Suprapubic skin (tissue), 4 donors: ENCODE measurements at regions not wholly inside any gene's neighbourhood (a gene's known extent, or its start where the extent isn't known, plus 50 kb on each side); places are given as distances from the start of the nearest gene placed in this dataset.

ENCODE experiments used
- DNase-seq, 2 donors: peaks; one replicate each; pipeline ENCODE4 v3.0.0-alpha.2; 2019; ENCODE audit warnings: low spot score in 2 of 2
- H3K27ac ChIP-seq: fragments of 200-600 bp; sonication (generic); one replicate; pipeline ENCODE4 v1.5.1; 2019
- H3K27me3 ChIP-seq: fragments of 200-600 bp; sonication (generic); one replicate; pipeline ENCODE4 v1.5.1; 2019
- H3K36me3 ChIP-seq: fragments of 200-600 bp; sonication (generic); one replicate; pipeline ENCODE4 v1.5.1; 2019
- H3K4me1 ChIP-seq: fragments of 200-600 bp; sonication (generic); one replicate; pipeline ENCODE4 v1.5.1; 2019
- H3K4me3 ChIP-seq: fragments of 200-600 bp; sonication (generic); one replicate; pipeline ENCODE4 v1.5.1; 2019; ENCODE audit warnings: mild to moderate bottlenecking
- H3K9me3 ChIP-seq: fragments of 200-600 bp; sonication (generic); one replicate; pipeline ENCODE4 v1.5.1; 2019
- CTCF ChIP-seq, 2 donors: fragments of 200-600 bp in 1 of 2; fragments of 450-650 bp in 1 of 2; sonication (generic) in 1 of 2; IDR thresholded peaks; one replicate each; pipeline ENCODE4 v1.5.1; 2016 to 2019; ENCODE audit warnings: antibody characterized with exemption in 2 of 2, mild to moderate bottlenecking in 1 of 2, moderate library complexity in 1 of 2
- EP300 ChIP-seq: sonication (generic); formaldehyde crosslinking; IDR thresholded peaks from one replicate; pipeline ENCODE4 v1.6.1; 2017; ENCODE audit warnings: antibody characterized with exemption
- POLR2A ChIP-seq, 2 donors: fragments of 450-650 bp; IDR thresholded peaks; one replicate each; pipeline ENCODE4 v1.6.1; 2017; ENCODE audit warnings: antibody characterized with exemption in 2 of 2, mild to moderate bottlenecking in 2 of 2, moderate library complexity in 2 of 2
- POLR2AphosphoS5 ChIP-seq, 3 donors: sonication (generic); formaldehyde crosslinking; IDR thresholded peaks; one replicate each; pipeline ENCODE4 v1.6.1; 2017; ENCODE audit warnings: antibody characterized with exemption in 3 of 3
- WGBS: methylation state at CpG from one replicate; pipeline ENCODE4 v1.1.5; 2018; 5-methylcytosine and 5-hydroxymethylcytosine counted together

- Histone ChIP-seq H3K4me3 (no peak overlapping the region), H3K4me1 (no peaks in the 10 kb centered on the region), H3K9me3 (no peaks in the 10 kb centered on the region), H3K27ac (no peak overlapping the region), H3K27me3 (no peaks in the 10 kb centered on the region), H3K36me3 (no peaks in the 10 kb centered on the region)
- WGBS = 96% methylated on average over 1 of the region's 1 CpG
- no peak for TF ChIP-seq POLR2AphosphoS5 (IDR thresholded peaks at IDR 0.05)
- no peak for TF ChIP-seq CTCF (IDR thresholded peaks at IDR 0.05)
- no peak for TF ChIP-seq EP300
- TF ChIP-seq POLR2A (IDR thresholded peaks at IDR 0.05) = no peak
- no peak for DNase-seq
These were observed 61.8 kb upstream of the BCHE start for GRCh38 chr3:165899066-165899465.

- H3K4me1 ChIP-seq = no peaks in the 10 kb centered on the region
- H3K27me3 ChIP-seq = no peaks in the 10 kb centered on the region
- no peak for TF ChIP-seq EP300
- no peak for TF ChIP-seq CTCF (IDR thresholded peaks at IDR 0.05)
- no peak for TF ChIP-seq POLR2A (IDR thresholded peaks at IDR 0.05)
- TF ChIP-seq POLR2AphosphoS5 (IDR thresholded peaks at IDR 0.05) = no peak
- DNase-seq = no peak
- no peak overlapping the region for H3K27ac ChIP-seq
- H3K9me3 ChIP-seq = no peaks in the 10 kb centered on the region
- H3K36me3 ChIP-seq = no peaks in the 10 kb centered on the region
- H3K4me3 ChIP-seq = no peak overlapping the region
- WGBS = 42% methylated on average over 7 of the region's 7 CpGs
These were observed 59.9 kb upstream of the BCHE start for GRCh38 chr3:165897137-165897536.

DNA sequence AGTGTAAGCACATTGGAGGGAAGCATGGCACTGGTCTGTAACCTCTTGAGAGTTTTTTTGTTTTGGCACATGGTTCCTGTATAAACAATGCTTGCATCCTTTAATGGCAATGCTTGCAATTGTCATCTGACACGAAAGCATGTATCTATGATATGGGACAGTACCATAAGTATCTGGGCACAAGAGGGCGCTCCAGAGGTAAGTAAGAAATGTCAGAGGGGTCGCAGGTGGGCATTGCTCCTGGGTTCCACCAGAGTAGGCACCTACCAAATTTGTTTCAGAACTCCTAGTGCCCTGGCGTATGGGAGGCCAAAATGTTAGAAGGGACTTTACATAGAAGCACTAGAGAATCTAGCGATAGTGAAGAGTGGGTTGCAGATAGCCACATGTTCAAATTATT lies 58.7 kb upstream of the BCHE start:
- DNase-seq = no peak
- WGBS = 72% methylated on average over 4 of the region's 5 CpGs
- H3K36me3 ChIP-seq = no peaks in the 10 kb centered on the region

DNA sequence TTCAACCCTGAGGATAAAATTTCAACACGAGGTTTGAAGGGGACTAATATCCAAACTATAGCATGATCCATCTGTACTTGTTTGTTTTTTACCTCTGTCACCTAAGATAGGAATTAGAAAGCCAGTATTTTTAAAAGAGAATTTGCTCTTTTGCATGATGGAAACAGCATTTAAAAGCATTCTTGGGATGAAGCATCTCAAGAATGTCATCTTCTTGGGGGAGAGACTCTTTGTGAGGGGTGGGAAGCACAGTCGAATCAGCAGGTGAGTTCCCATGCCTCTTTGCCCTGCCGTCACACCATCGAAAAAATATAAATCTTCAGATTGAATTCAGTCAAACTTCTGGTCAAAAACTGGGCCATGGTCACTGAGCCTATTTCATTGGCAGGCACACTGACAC lies 55.3 kb upstream of the BCHE start:
- Histone ChIP-seq H3K27me3 (no peaks in the 10 kb centered on the region), H3K4me1 (no peaks in the 10 kb centered on the region), H3K4me3 (no peak overlapping the region), H3K9me3 (no peaks in the 10 kb centered on the region), H3K27ac (no peak overlapping the region), H3K36me3 (no peaks in the 10 kb centered on the region)
- DNase-seq = no peak
- 70% methylated on average over 4 of the region's 4 CpGs for WGBS
- no peak for TF ChIP-seq EP300
- TF ChIP-seq POLR2AphosphoS5 (IDR thresholded peaks at IDR 0.05) = no peak
- TF ChIP-seq CTCF (IDR thresholded peaks at IDR 0.05) = no peak
- no peak for TF ChIP-seq POLR2A (IDR thresholded peaks at IDR 0.05)

More for the DNA sequence above, 58.7 kb upstream of the BCHE start:
- no peaks in the 10 kb centered on the region for H3K27me3 ChIP-seq
- H3K9me3 ChIP-seq = no peaks in the 10 kb centered on the region
- no peak overlapping the region for H3K4me3 ChIP-seq
- H3K27ac ChIP-seq = no peak overlapping the region
- H3K4me1 ChIP-seq = no peaks in the 10 kb centered on the region
- no peak for TF ChIP-seq EP300
- TF ChIP-seq CTCF (IDR thresholded peaks at IDR 0.05) = no peak
- no peak for TF ChIP-seq POLR2A (IDR thresholded peaks at IDR 0.05)
- no peak for TF ChIP-seq POLR2AphosphoS5 (IDR thresholded peaks at IDR 0.05)
